ENCODE measurements at regions not wholly inside any gene's neighbourhood (a gene's known extent, or its start where the extent isn't known, plus 50 kb on each side); places are given as distances from the start of the nearest gene placed in this dataset.

GRCh38 chr5:163580516-163580915 lies 75.1 kb downstream of the MAT2B start:
- TF ChIP-seq ZNF883 (CRISPR knock-in tag; IDR thresholded peaks at IDR 0.05; ENCODE audit: not compliant biosample characterization) (no peak), MIXL1 (CRISPR knock-in tag; IDR thresholded peaks at IDR 0.05) (no peak), MAX (IDR thresholded peaks at IDR 0.05) (no peak), REL (CRISPR knock-in tag; conservative IDR thresholded peaks at IDR 0.05) (no peak), ZNF335 (CRISPR knock-in tag; IDR thresholded peaks at IDR 0.05) (no peak), EZH2 (conservative IDR thresholded peaks at IDR 0.05; ENCODE audit: low read depth, low read length) (no peak), GABPA (IDR thresholded peaks at IDR 0.05; ENCODE audit: low read depth, low read length) (no peak), GABPA (CRISPR knock-in tag; IDR thresholded peaks at IDR 0.05; ENCODE audit: low read depth) (no peak)
